ENCODE measurements at regions not wholly inside any gene's neighbourhood (a gene's known extent, or its start where the extent isn't known, plus 50 kb on each side); places are given as distances from the start of the nearest gene placed in this dataset.

DNA sequence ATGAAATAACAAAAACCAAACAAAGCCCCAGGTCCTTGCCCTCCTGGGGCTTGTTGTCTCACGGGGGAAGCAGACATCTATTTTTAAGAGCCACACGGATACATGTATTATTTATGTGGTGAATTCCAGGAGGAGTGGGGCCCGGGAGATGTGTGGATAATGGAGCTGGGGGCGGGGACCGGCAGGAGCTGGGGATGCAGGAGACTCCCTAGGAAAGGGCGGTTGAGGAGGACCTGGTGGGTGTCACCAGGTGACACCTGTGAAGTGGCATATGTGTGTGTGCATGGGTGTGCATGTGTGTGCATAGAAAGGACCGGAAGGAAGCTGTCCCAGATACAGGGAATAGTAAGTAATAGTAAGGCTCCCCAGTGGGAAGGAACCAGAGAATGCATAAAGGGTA is 148.9 kb downstream of the URI1 start:
- peaks cover 7% of the 10 kb centered on the region for H3K4me1 Mint-ChIP-seq (ENCODE audit: low read depth, unreplicated experiment)
- DNase-seq: peak; percentile 7
- no peak overlapping the region for H3K4me3 Mint-ChIP-seq (ENCODE audit: unreplicated experiment)
- no peak overlapping the region for H3K27ac Mint-ChIP-seq (ENCODE audit: unreplicated experiment)
- H3K36me3 Mint-ChIP-seq (ENCODE audit: unreplicated experiment): no peaks in the 10 kb centered on the region
- peaks cover 21% of the 10 kb centered on the region for H3K27me3 Mint-ChIP-seq (ENCODE audit: unreplicated experiment)
- peaks cover 3% of the 10 kb centered on the region for H3K9me3 Mint-ChIP-seq (ENCODE audit: unreplicated experiment)
- TF ChIP-seq, protein P1, sequence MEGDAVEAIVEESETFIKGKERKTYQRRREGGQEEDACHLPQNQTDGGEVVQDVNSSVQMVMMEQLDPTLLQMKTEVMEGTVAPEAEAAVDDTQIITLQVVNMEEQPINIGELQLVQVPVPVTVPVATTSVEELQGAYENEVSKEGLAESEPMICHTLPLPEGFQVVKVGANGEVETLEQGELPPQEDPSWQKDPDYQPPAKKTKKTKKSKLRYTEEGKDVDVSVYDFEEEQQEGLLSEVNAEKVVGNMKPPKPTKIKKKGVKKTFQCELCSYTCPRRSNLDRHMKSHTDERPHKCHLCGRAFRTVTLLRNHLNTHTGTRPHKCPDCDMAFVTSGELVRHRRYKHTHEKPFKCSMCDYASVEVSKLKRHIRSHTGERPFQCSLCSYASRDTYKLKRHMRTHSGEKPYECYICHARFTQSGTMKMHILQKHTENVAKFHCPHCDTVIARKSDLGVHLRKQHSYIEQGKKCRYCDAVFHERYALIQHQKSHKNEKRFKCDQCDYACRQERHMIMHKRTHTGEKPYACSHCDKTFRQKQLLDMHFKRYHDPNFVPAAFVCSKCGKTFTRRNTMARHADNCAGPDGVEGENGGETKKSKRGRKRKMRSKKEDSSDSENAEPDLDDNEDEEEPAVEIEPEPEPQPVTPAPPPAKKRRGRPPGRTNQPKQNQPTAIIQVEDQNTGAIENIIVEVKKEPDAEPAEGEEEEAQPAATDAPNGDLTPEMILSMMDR (IDR thresholded peaks at IDR 0.05; ENCODE audit: partially characterized antibody, unreplicated experiment): no peak

DNA sequence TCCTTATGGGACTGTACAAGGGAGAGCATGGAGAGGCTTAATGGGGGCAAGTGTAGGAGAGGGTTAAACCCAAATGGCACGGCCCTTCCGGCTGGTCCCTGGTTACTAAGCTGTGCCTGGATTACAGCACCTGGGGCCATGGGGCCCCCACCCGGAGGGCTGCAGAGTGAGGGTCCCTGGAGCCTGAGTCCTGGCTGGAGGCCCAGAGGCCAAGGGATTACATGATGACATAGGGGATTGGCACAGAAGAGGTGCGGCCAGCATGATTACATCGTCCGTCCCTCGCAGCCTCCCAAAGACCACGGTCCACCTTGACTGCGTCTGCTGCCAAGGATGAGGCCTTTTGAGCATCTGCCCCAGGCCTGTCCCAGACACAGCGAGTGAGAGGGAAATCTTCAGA is 149.4 kb downstream of the URI1 start:
- Mint-ChIP-seq H3K27me3 (ENCODE audit: unreplicated experiment) (peaks cover 21% of the 10 kb centered on the region), H3K4me3 (ENCODE audit: unreplicated experiment) (no peak overlapping the region), H3K9me3 (ENCODE audit: unreplicated experiment) (peaks cover 3% of the 10 kb centered on the region), H3K4me1 (ENCODE audit: low read depth, unreplicated experiment) (peaks cover 7% of the 10 kb centered on the region), H3K27ac (ENCODE audit: unreplicated experiment) (no peak overlapping the region), H3K36me3 (ENCODE audit: unreplicated experiment) (no peaks in the 10 kb centered on the region)
- peak; percentile 14 for DNase-seq
- TF ChIP-seq, protein P1 (IDR thresholded peaks at IDR 0.05; ENCODE audit: partially characterized antibody, unreplicated experiment): no peak

DNA sequence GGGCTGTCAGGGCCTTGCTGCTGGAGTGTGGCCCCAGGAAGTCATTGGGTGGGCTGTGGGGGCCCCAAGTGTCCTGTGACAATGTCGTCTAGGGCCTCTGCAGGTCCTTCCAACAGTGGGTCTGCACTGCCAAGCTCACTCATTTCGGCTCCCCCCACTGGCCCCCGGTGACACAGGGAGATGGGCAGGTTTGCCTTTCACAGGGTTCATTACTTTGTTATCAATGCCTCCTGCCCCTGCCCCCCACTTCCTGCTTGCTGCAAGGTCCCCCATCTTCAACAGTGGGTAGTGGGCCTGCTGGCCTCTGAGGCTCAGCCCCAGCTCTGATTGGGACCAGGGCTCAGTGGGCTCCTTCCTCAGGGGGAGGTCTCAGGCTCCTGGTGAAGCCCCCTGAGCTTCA is 149.8 kb downstream of the URI1 start:
- TF ChIP-seq, protein P1 (IDR thresholded peaks at IDR 0.05; ENCODE audit: partially characterized antibody, unreplicated experiment): no peak
- H3K4me3 Mint-ChIP-seq (ENCODE audit: unreplicated experiment): no peak overlapping the region
- H3K27ac Mint-ChIP-seq (ENCODE audit: unreplicated experiment): no peak overlapping the region
- H3K4me1 Mint-ChIP-seq (ENCODE audit: low read depth, unreplicated experiment): peaks cover 7% of the 10 kb centered on the region
- peaks cover 3% of the 10 kb centered on the region for H3K9me3 Mint-ChIP-seq (ENCODE audit: unreplicated experiment)
- peak; percentile 2 for DNase-seq
- no peaks in the 10 kb centered on the region for H3K36me3 Mint-ChIP-seq (ENCODE audit: unreplicated experiment)
- H3K27me3 Mint-ChIP-seq (ENCODE audit: unreplicated experiment): peaks cover 22% of the 10 kb centered on the region

DNA sequence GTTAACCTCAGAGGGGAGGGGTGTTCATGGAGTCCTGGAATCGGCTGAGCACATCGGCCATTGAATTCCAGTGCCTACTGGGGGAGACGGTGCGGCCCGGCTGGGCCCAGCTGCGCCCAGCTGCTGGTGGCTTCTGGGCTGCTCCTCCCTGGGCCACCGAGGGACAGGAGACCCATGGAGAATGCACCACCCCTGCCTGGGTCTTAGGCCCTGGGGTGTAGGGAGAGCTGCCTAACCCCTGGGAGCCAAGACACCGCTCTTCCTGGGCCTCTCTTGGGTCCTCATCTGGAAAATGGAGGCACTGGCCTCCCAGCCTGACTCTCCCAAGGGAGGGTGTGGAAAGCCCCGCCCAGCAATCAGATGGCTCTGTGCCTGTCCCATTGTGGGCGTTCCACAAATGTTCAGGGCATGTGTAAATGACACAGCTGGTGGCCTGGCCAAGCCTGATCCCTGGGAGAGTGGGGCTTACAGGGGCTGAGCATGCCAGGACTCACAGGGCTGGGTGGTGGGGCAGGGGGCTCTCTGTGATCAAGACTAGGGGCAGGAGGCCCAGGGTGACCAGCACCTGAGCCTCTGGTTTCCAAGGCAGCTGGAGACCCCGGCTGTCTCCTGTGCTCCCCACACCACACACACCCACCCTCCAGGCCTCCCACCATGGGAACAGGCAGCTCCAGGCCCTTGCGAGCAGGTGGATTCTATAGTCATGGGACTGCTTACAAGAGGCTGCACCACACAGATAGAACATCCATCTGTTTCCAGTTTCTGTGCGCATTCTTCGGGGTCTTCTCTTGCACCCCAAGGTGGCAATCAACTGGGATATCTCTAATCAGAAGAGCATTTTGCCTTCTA is 150.9 kb downstream of the URI1 start:
- H3K9me3 Mint-ChIP-seq (ENCODE audit: unreplicated experiment): peaks cover 3% of the 10 kb centered on the region
- no peaks in the 10 kb centered on the region for H3K36me3 Mint-ChIP-seq (ENCODE audit: unreplicated experiment)
- peaks cover 22% of the 10 kb centered on the region for H3K27me3 Mint-ChIP-seq (ENCODE audit: unreplicated experiment)
- TF ChIP-seq, protein P1 (IDR thresholded peaks at IDR 0.05; ENCODE audit: partially characterized antibody, unreplicated experiment): no peak
- H3K4me1 Mint-ChIP-seq (ENCODE audit: low read depth, unreplicated experiment): peaks cover 7% of the 10 kb centered on the region
- H3K27ac Mint-ChIP-seq (ENCODE audit: unreplicated experiment): no peak overlapping the region
- DNase-seq: peak; percentile 24
- H3K4me3 Mint-ChIP-seq (ENCODE audit: unreplicated experiment): no peak overlapping the region
